ENCODE measurements at regions not wholly inside any gene's neighbourhood (a gene's known extent, or its start where the extent isn't known, plus 50 kb on each side); places are given as distances from the start of the nearest gene placed in this dataset.

DNA sequence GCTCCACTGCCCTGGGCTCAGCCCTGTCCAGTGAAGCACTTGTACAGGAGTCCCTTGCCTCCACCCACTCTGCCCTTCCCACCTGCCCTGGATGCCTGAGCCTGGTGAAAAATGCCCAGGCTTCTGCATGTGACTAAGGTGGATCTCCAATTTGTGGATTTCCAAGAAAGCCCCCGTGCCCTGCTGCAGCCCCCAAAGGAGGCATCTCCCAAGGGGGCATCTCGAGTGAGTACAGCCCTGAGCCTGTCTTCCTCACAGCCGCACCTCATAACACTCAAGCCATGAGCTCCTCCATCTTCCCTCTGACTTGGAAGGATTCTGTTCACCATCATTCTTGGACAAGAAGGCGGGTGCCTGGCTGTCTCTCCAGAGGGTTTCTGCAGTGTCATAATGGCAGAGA lies 158.0 kb upstream of the PPP1R26 start:
- TF ChIP-seq, protein P1, sequence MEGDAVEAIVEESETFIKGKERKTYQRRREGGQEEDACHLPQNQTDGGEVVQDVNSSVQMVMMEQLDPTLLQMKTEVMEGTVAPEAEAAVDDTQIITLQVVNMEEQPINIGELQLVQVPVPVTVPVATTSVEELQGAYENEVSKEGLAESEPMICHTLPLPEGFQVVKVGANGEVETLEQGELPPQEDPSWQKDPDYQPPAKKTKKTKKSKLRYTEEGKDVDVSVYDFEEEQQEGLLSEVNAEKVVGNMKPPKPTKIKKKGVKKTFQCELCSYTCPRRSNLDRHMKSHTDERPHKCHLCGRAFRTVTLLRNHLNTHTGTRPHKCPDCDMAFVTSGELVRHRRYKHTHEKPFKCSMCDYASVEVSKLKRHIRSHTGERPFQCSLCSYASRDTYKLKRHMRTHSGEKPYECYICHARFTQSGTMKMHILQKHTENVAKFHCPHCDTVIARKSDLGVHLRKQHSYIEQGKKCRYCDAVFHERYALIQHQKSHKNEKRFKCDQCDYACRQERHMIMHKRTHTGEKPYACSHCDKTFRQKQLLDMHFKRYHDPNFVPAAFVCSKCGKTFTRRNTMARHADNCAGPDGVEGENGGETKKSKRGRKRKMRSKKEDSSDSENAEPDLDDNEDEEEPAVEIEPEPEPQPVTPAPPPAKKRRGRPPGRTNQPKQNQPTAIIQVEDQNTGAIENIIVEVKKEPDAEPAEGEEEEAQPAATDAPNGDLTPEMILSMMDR (IDR thresholded peaks at IDR 0.05): no peak

DNA sequence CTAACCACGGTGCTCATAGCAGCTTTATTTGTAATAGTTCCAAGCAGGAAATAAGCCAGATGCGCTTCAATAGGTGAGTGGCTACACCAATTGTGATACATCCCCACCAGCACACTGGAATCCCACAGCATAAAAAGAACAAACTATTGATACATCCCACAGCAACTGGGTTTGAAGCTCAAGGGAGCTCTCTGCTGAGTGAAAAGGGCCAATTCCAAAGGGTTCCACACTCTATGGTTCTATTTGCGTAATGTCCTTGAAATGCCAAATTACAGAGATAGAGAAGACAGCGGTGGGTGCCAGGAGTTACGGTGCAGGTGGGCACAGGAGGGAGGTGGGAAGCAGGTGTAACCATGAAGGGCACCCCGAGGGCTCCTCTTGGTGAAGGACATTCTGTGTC lies 155.3 kb upstream of the PPP1R26 start:
- TF ChIP-seq, protein P1 (IDR thresholded peaks at IDR 0.05): no peak

DNA sequence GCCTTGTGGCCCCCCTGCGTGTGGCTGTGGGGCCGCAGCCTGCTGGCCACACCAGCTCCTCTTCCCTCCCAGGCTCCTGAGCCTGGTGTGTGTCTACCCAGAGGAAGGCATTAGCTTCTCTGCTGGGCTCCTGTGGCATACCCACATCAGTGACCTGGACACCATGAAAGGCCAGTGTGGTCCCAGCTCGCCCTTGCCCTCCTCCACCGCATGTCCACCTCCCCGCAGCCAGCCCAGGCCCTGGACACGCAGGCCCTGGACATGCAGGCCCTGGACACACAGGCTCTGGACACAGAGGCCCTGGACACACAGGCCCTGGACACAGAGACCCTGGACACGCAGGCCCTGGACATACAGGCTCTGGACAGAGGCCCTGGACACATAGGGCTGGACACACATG lies 153.4 kb upstream of the PPP1R26 start:
- TF ChIP-seq, protein P1 (IDR thresholded peaks at IDR 0.05): no peak

GRCh38 chr9:135326633-135327152 lies 152.9 kb upstream of the PPP1R26 start:
- TF ChIP-seq, protein P1 (IDR thresholded peaks at IDR 0.05): no peak

GRCh38 chr9:135328485-135329417 lies 150.8 kb upstream of the PPP1R26 start:
- TF ChIP-seq, protein P1 (IDR thresholded peaks at IDR 0.05): no peak

DNA sequence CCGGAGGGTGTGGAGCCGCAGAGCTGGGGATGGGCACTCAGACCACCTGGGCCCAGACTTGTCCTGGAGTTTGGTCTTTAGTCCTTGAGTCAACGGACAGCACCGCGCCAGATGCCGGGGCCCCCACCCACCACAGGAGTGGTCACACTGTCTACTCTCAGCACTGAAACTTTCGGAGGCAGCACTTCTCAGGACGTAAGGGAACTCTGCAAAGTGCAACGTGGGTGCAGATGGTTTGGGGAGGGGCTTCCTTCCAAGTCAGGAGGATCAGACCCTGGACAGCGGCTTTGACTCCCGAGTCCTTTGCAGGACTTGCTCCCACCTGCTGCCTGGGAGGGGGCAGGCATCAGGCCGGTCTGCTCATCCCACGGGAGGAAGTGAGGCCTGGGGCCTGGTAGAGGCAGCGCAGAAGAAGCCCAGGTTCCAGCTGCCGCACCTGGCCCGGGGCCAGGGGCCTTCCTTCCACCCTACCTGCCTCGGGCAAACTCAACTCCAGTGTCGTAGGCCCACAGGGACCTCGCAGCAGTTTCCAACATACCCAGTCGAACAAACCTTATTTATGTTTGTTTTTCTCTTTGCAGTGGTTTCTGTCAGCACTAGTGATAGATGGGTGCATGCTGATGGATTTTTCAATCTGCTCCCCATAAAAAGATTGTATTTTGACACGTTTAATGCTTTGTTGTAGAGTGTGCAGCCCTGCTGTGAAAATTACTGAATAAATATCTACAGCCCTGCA lies 149.8 kb upstream of the PPP1R26 start:
- TF ChIP-seq, protein P1 (IDR thresholded peaks at IDR 0.05): no peak

GRCh38 chr9:135330307-135330631 lies 149.3 kb upstream of the PPP1R26 start:
- TF ChIP-seq, protein P1 (IDR thresholded peaks at IDR 0.05): no peak

All from LNCAP (cell line).